ENCODE measurements at regions not wholly inside any gene's neighbourhood (a gene's known extent, or its start where the extent isn't known, plus 50 kb on each side); places are given as distances from the start of the nearest gene placed in this dataset.

- H3K27me3 Mint-ChIP-seq, result no peaks in the 10 kb centered on the region
- TF ChIP-seq, protein P1, sequence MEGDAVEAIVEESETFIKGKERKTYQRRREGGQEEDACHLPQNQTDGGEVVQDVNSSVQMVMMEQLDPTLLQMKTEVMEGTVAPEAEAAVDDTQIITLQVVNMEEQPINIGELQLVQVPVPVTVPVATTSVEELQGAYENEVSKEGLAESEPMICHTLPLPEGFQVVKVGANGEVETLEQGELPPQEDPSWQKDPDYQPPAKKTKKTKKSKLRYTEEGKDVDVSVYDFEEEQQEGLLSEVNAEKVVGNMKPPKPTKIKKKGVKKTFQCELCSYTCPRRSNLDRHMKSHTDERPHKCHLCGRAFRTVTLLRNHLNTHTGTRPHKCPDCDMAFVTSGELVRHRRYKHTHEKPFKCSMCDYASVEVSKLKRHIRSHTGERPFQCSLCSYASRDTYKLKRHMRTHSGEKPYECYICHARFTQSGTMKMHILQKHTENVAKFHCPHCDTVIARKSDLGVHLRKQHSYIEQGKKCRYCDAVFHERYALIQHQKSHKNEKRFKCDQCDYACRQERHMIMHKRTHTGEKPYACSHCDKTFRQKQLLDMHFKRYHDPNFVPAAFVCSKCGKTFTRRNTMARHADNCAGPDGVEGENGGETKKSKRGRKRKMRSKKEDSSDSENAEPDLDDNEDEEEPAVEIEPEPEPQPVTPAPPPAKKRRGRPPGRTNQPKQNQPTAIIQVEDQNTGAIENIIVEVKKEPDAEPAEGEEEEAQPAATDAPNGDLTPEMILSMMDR (IDR thresholded peaks at IDR 0.05; ENCODE audit: unreplicated experiment), result no peak
- H3K4me1 Mint-ChIP-seq (ENCODE audit: low read depth), result peaks cover 12% of the 10 kb centered on the region
- H3K4me3 Mint-ChIP-seq (ENCODE audit: low read depth), result no peak overlapping the region
- no peak for DNase-seq (ENCODE audit: low spot score, unreplicated experiment)
- peaks cover 8% of the 10 kb centered on the region for H3K9me3 Mint-ChIP-seq (ENCODE audit: low read depth)
- no peak overlapping the region for H3K27ac Mint-ChIP-seq
- peaks cover 4% of the 10 kb centered on the region for H3K36me3 Mint-ChIP-seq (ENCODE audit: insufficient read depth)
Measured at GRCh38 chr17:14922411-14922810, 342.7 kb downstream of the PMP22 start.

DNA sequence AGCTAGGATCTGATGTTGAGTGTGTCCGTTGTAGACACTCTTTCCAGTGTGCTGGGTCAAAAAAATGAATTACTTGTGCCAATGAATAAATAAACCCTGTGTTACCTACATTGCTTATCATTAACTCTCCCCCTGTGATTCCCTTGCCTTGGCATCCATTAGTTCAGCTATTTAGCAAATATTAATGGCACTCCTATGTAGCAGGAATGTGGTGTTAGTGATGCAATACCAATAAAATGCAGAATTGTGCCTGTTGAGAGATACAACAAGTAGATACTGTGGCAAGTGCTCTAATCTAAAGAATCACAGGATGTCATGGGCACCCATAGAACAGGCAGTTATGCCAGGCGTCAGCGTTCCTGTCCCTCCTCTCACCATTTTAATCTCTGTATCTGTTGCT, 343.2 kb downstream of the PMP22 start:
- no peak for DNase-seq (ENCODE audit: low spot score, unreplicated experiment)
- Mint-ChIP-seq H3K4me1 (ENCODE audit: low read depth) (peaks cover 12% of the 10 kb centered on the region), H3K27ac (no peak overlapping the region), H3K9me3 (ENCODE audit: low read depth) (peaks cover 8% of the 10 kb centered on the region), H3K27me3 (no peaks in the 10 kb centered on the region), H3K4me3 (ENCODE audit: low read depth) (no peak overlapping the region), H3K36me3 (ENCODE audit: insufficient read depth) (peaks cover 4% of the 10 kb centered on the region)
- TF ChIP-seq, protein P1 (IDR thresholded peaks at IDR 0.05; ENCODE audit: unreplicated experiment), result no peak

- Mint-ChIP-seq H3K4me3 (ENCODE audit: low read depth) (no peak overlapping the region), H3K9me3 (ENCODE audit: low read depth) (peaks cover 8% of the 10 kb centered on the region), H3K36me3 (ENCODE audit: insufficient read depth) (peaks cover 4% of the 10 kb centered on the region), H3K27me3 (no peaks in the 10 kb centered on the region), H3K27ac (no peak overlapping the region), H3K4me1 (ENCODE audit: low read depth) (peaks cover 6% of the 10 kb centered on the region)
- no peak for DNase-seq (ENCODE audit: low spot score, unreplicated experiment)
- TF ChIP-seq, protein P1 (IDR thresholded peaks at IDR 0.05; ENCODE audit: unreplicated experiment), result no peak
Measured at GRCh38 chr17:14919631-14920213, 345.4 kb downstream of the PMP22 start.

GRCh38 chr17:14919094-14919493, 346.0 kb downstream of the PMP22 start:
- peaks cover 4% of the 10 kb centered on the region for H3K36me3 Mint-ChIP-seq (ENCODE audit: insufficient read depth)
- peaks cover 8% of the 10 kb centered on the region for H3K9me3 Mint-ChIP-seq (ENCODE audit: low read depth)

DNA sequence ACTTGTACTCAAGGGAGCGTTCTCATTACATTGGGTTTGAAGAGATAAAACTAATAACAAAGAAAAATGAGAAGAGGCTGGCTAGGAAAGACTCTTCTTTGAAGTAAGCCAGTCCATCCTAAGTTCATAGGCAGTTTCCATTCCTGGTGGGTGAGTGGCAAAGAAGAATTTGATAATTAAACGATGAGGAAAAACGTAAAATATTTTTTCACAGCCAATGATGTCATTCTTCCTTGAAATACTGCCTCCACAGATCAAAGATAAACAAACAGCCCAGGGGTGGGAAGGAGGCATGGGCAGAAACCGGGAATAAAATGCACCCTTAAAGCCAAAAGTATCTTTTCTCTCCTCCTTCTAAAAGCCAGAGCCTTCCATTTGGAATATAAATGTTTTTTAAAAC, 346.6 kb downstream of the PMP22 start:
- H3K9me3 Mint-ChIP-seq (ENCODE audit: low read depth), result peaks cover 12% of the 10 kb centered on the region
- H3K36me3 Mint-ChIP-seq (ENCODE audit: insufficient read depth), result peaks cover 4% of the 10 kb centered on the region
- no peak overlapping the region for H3K4me3 Mint-ChIP-seq (ENCODE audit: low read depth)
- H3K4me1 Mint-ChIP-seq (ENCODE audit: low read depth), result peaks cover 6% of the 10 kb centered on the region
- TF ChIP-seq, protein P1 (IDR thresholded peaks at IDR 0.05; ENCODE audit: unreplicated experiment), result no peak
- H3K27ac Mint-ChIP-seq, result no peak overlapping the region
- no peak for DNase-seq (ENCODE audit: low spot score, unreplicated experiment)
- H3K27me3 Mint-ChIP-seq, result no peaks in the 10 kb centered on the region

More at GRCh38 chr17:14919094-14919493, 346.0 kb downstream of the PMP22 start:
- Mint-ChIP-seq H3K4me3 (ENCODE audit: low read depth) (no peak overlapping the region), H3K27me3 (no peaks in the 10 kb centered on the region), H3K27ac (no peak overlapping the region), H3K4me1 (ENCODE audit: low read depth) (peaks cover 6% of the 10 kb centered on the region)
- no peak for DNase-seq (ENCODE audit: low spot score, unreplicated experiment)
- TF ChIP-seq, protein P1 (IDR thresholded peaks at IDR 0.05; ENCODE audit: unreplicated experiment), result no peak
